ENCODE measurements at regions not wholly inside any gene's neighbourhood (a gene's known extent, or its start where the extent isn't known, plus 50 kb on each side); places are given as distances from the start of the nearest gene placed in this dataset.

GRCh38 chr20:22508426-22508825 is 75.9 kb downstream of the FOXA2 start (continued):
- TF ChIP-seq CTCF (IDR thresholded peaks at IDR 0.05), result no peak

DNA sequence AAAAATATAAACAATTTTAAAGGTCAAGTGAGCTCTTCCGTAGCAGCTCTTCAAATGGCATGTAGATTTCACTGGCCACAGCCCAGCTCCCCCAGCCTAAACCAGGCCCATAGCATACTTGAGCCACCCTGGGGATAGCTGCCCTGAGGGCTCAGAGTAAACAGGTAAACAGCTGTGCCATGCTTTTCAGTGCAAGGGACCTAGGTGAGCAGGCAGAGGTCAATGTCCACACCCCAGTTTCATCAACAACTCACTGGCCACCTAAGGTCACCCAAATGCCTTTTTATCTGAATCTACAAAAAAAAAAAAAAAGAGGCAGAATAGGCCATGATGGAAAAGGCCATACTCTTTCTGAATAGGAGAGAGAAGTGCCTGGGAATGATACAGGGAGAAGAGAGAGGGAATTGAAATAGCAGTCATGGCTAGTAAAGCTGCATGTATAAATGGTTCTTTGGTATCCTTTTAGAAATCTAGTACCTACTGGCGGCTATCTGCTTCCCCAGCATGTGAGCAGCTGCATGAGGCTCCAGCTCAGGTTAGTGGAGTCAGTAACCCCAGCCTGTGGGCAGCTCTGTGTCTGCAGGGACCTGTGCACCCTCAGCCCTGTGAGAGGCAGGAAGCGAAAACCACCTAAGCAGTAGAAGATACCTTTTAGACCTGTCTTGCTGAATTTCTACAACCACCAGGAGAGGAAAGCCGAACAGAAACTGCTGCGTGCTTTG is 77.0 kb downstream of the FOXA2 start:
- peaks cover 19% of the 10 kb centered on the region for H3K27me3 Mint-ChIP-seq (ENCODE audit: low read depth)
- ATAC-seq (no peak; the same call in 1 of the 2 replicates), DNase-seq (ENCODE audit: low spot score) (no peak)
- peaks cover 8% of the 10 kb centered on the region for H3K4me1 Mint-ChIP-seq
- H3K9me3 Mint-ChIP-seq, result no peaks in the 10 kb centered on the region
- POLR2A ChIA-PET, result no interaction called here
- no peak overlapping the region for H3K27ac Mint-ChIP-seq
- CTCF ChIA-PET, result interaction anchor here (2.1 kb wide), 1 partner anchor 79 kb away, joined by 10 read pairs; no protein-coding TSS in a partner anchor
- H3K4me3 Mint-ChIP-seq, result no peak overlapping the region
- TF ChIP-seq GABPB1 (CRISPR knock-in tag; IDR thresholded peaks at IDR 0.05), result peak; percentile 73
- no peak for TF ChIP-seq NFATC4 (CRISPR knock-in tag; IDR thresholded peaks at IDR 0.05)
- TF ChIP-seq ZNF425 (CRISPR knock-in tag; conservative IDR thresholded peaks at IDR 0.05), result no peak
- no peak for TF ChIP-seq ZNF416 (CRISPR knock-in tag; IDR thresholded peaks at IDR 0.05)
- no peak for TF ChIP-seq HMGA2 (CRISPR knock-in tag; IDR thresholded peaks at IDR 0.05)
- TF ChIP-seq TEAD4 (CRISPR knock-in tag; IDR thresholded peaks at IDR 0.05), result no peak
- no peaks in the 10 kb centered on the region for H3K36me3 Mint-ChIP-seq

DNA sequence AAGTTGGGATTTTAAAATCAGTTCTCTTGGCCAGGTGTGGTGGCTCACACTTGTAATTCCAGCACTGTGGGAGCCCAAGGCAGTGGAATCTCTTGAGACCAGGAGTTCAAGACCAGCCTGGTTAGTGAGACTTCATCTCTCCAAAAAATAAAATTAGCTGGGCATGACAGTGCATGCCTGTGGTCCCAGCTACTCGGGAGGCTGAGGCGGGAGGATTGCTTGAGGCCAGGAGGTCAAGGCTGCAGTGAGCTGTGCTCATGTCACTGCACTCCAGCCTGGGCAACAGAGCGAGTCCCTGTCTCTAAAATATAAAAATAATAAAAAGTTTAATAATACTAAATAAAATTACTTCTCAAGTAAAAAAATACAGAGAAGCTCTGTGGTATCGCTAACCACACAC is 77.5 kb downstream of the FOXA2 start:
- Mint-ChIP-seq H3K4me3 (no peak overlapping the region), H3K27ac (no peak overlapping the region), H3K4me1 (peaks cover 6% of the 10 kb centered on the region; the same call in 1 of the 2 replicates), H3K36me3 (no peaks in the 10 kb centered on the region), H3K27me3 (ENCODE audit: low read depth) (peaks cover 24% of the 10 kb centered on the region), H3K9me3 (no peaks in the 10 kb centered on the region)
- ChIA-PET POLR2A (no interaction called here), CTCF (interaction anchor here (1.0 to 2.1 kb wide), 2 partner anchors 14 to 80 kb away, joined by 3 to 10 read pairs; no protein-coding TSS in a partner anchor)
- DNase-seq (ENCODE audit: low spot score), result no peak
- no peak for TF ChIP-seq OVOL2 (CRISPR knock-in tag; IDR thresholded peaks at IDR 0.05; ENCODE audit: borderline replicate concordance)
- TF ChIP-seq GABPB1 (CRISPR knock-in tag; IDR thresholded peaks at IDR 0.05), result no peak
- no peak for TF ChIP-seq JUN (CRISPR knock-in tag; IDR thresholded peaks at IDR 0.05)
- ATAC-seq, result no peak

- no peak for TF ChIP-seq MXD4 (CRISPR knock-in tag; IDR thresholded peaks at IDR 0.05; ENCODE audit: borderline replicate concordance)
- no peak for TF ChIP-seq TP53 (CRISPR knock-in tag; IDR thresholded peaks at IDR 0.05)
- TF ChIP-seq, protein P1, sequence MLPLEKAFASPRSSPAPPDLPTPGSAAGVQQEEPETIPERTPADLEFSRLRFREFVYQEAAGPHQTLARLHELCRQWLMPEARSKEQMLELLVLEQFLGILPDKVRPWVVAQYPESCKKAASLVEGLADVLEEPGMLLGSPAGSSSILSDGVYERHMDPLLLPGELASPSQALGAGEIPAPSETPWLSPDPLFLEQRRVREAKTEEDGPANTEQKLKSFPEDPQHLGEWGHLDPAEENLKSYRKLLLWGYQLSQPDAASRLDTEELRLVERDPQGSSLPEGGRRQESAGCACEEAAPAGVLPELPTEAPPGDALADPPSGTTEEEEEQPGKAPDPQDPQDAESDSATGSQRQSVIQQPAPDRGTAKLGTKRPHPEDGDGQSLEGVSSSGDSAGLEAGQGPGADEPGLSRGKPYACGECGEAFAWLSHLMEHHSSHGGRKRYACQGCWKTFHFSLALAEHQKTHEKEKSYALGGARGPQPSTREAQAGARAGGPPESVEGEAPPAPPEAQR (CRISPR knock-in tag; IDR thresholded peaks at IDR 0.05), result no peak
- no peak for TF ChIP-seq ATF3 (CRISPR knock-in tag; conservative IDR thresholded peaks at IDR 0.05)
- TF ChIP-seq, protein P2, sequence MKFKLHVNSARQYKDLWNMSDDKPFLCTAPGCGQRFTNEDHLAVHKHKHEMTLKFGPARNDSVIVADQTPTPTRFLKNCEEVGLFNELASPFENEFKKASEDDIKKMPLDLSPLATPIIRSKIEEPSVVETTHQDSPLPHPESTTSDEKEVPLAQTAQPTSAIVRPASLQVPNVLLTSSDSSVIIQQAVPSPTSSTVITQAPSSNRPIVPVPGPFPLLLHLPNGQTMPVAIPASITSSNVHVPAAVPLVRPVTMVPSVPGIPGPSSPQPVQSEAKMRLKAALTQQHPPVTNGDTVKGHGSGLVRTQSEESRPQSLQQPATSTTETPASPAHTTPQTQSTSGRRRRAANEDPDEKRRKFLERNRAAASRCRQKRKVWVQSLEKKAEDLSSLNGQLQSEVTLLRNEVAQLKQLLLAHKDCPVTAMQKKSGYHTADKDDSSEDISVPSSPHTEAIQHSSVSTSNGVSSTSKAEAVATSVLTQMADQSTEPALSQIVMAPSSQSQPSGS (CRISPR knock-in tag; IDR thresholded peaks at IDR 0.05; ENCODE audit: borderline replicate concordance, low read depth), result no peak
- no peak for TF ChIP-seq AFF4 (CRISPR knock-in tag; IDR thresholded peaks at IDR 0.05; ENCODE audit: borderline replicate concordance)
- TF ChIP-seq NFATC4 (CRISPR knock-in tag; IDR thresholded peaks at IDR 0.05), result no peak
- no peak for TF ChIP-seq MYBL2 (CRISPR knock-in tag; IDR thresholded peaks at IDR 0.05)
- TF ChIP-seq FOXP1 (CRISPR knock-in tag; IDR thresholded peaks at IDR 0.05; ENCODE audit: borderline replicate concordance), result no peak
- CTCF ChIA-PET, result no interaction called here
- DNase-seq (ENCODE audit: low spot score) (no peak), ATAC-seq (no peak)
- Mint-ChIP-seq H3K9me3 (no peaks in the 10 kb centered on the region), H3K36me3 (no peaks in the 10 kb centered on the region), H3K27me3 (ENCODE audit: low read depth) (peaks cover 29% of the 10 kb centered on the region), H3K4me3 (no peak overlapping the region), H3K4me1 (peaks cover 6% of the 10 kb centered on the region; the same call in 1 of the 2 replicates), H3K27ac (no peak overlapping the region)
- POLR2A ChIA-PET, result no interaction called here
Observed at GRCh38 chr20:22504829-22505377, 79.5 kb downstream of the FOXA2 start.
